LNCaP clone FGC (cell line): ENCODE measurements at regions not wholly inside any gene's neighbourhood (a gene's known extent, or its start where the extent isn't known, plus 50 kb on each side); places are given as distances from the start of the nearest gene placed in this dataset.

ENCODE experiments used
- DNase-seq: peaks from one replicate; pipeline ENCODE4 v3.0.0-alpha.2; 2011; ENCODE audit warnings: low read depth
- H3K4me3 ChIP-seq: 2 replicates; pipeline ENCODE4 v1.5.1; 2011; ENCODE audit warnings: mild to moderate bottlenecking, low read depth, low read length, control low read depth
- CTCF ChIP-seq: IDR thresholded peaks from 2 replicates; pipeline ENCODE4 v1.5.1; 2012; ENCODE audit warnings: mild to moderate bottlenecking; ENCODE audit not compliant: control insufficient read depth, insufficient read depth; ENCODE audit errors: extremely low read depth

GRCh38 chr18:53739700-53740099 lies 484.8 kb downstream of the MBD2 start:
- no peak for TF ChIP-seq CTCF
- DNase-seq = no peak
- H3K4me3 ChIP-seq = no peak overlapping the region

GRCh38 chr18:53735526-53735925 lies 488.9 kb downstream of the MBD2 start:
- H3K4me3 ChIP-seq = no peak overlapping the region
- DNase-seq = no peak
- TF ChIP-seq CTCF = no peak

- no peak for DNase-seq
- H3K4me3 ChIP-seq = no peak overlapping the region
- no peak for TF ChIP-seq CTCF
Observed at GRCh38 chr18:53715243-53715853, 509.1 kb downstream of the MBD2 start.

- no peak for TF ChIP-seq CTCF
- DNase-seq = no peak
- no peak overlapping the region for H3K4me3 ChIP-seq
Observed at GRCh38 chr18:53710080-53710479, 514.4 kb downstream of the MBD2 start.

- TF ChIP-seq CTCF = no peak
- no peak for DNase-seq
- no peak overlapping the region for H3K4me3 ChIP-seq
Observed at GRCh38 chr18:53702480-53702879, 522.0 kb downstream of the MBD2 start.

- no peak for TF ChIP-seq CTCF
- H3K4me3 ChIP-seq = no peak overlapping the region
- DNase-seq = no peak
Observed at GRCh38 chr18:53701697-53702096, 522.8 kb downstream of the MBD2 start.

- H3K4me3 ChIP-seq = no peak overlapping the region
- peak; percentile 13 for DNase-seq
- TF ChIP-seq CTCF = peak; percentile 90
Observed at GRCh38 chr18:53698907-53699306, 525.6 kb downstream of the MBD2 start.
